A549 (cell line): ENCODE measurements at regions not wholly inside any gene's neighbourhood (a gene's known extent, or its start where the extent isn't known, plus 50 kb on each side); places are given as distances from the start of the nearest gene placed in this dataset.
A peak's percentile ranks its signal among the peaks of the same experiment; 100 is the strongest.

Source experiments
- ATAC-seq, 2 experiments: fragments of 200-7000 bp in 1 of 2; fragments of >200 bp in 1 of 2; cut with Nextera tagmentation in 1 of 2; cut with Tn5 transposase in 1 of 2; 3 replicates each; pipeline versions ENCODE4 v1.8.0 to v1.9.1; 2018 to 2020; ENCODE audit warnings: mild to moderate bottlenecking in 1 of 2, moderate library complexity in 1 of 2
- CTCF ChIA-PET: fragments of 300-600 bp; sonication (Branson Sonifier 250); formaldehyde crosslinking; extraction: SDS; loops from one replicate; lab custom pipeline; 2021; ENCODE audit warnings: antibody characterized with exemption, inconsistent platforms; lab: Yijun Ruan, JAX
- POLR2A ChIA-PET: fragments of 350-600 bp; formaldehyde crosslinking; extraction: SDS; loops from one replicate; lab custom pipeline; 2021; ENCODE audit warnings: antibody characterized with exemption, inconsistent platforms; lab: Yijun Ruan, JAX
- DNase-seq, 2 experiments: peaks; one replicate each; pipeline versions ENCODE4 v3.0.0 to v3.0.0-alpha.2; 2011 to 2016; ENCODE audit warnings: low read depth in 1 of 2, low spot score in 1 of 2
- FAIRE-seq: peaks from 2 replicates; lab custom pipeline; 2011; peaks lifted over from hg19 to GRCh38; lab: Jason Lieb, UNC
- H3K27ac ChIP-seq, 2 experiments: fragments of >200 bp; sonication (Bioruptor Twin); formaldehyde crosslinking; 3 replicates each; pipeline ENCODE4 v1.5.1; 2016 to 2017
- H3K4me1 ChIP-seq: fragments of >200 bp; sonication (Bioruptor Twin); formaldehyde crosslinking; 3 replicates; pipeline ENCODE4 v1.6.1; 2016
- H3K4me2 ChIP-seq: fragments of >200 bp; sonication (Bioruptor Twin); formaldehyde crosslinking; 3 replicates; pipeline ENCODE4 v1.6.1; 2016
- H3K4me3 ChIP-seq: fragments of >200 bp; sonication (Bioruptor Twin); formaldehyde crosslinking; 3 replicates; pipeline ENCODE4 v1.5.1; 2016
- H3K9me3 ChIP-seq: fragments of >200 bp; sonication (Bioruptor Twin); formaldehyde crosslinking; 3 replicates; pipeline ENCODE4 v1.6.1; 2016
- CBX8 ChIP-seq: fragments of 200-600 bp; sonication (generic); IDR thresholded peaks from 2 replicates; pipeline ENCODE4 v1.6.1; 2016
- CHD2 ChIP-seq: fragments of 150-350 bp; IDR thresholded peaks from 2 replicates; pipeline ENCODE4 v1.6.1; 2014; ENCODE audit warnings: low read length; ENCODE audit not compliant: partially characterized antibody
- FOSL2 ChIP-seq, 2 experiments: fragments of 450-650 bp in 1 of 2; fragments of >200 bp in 1 of 2; sonication (Bioruptor Twin) in 1 of 2; formaldehyde crosslinking; IDR thresholded peaks; 2 replicates each; pipeline versions ENCODE4 v1.5.0 to v1.6.1; 2016 to 2020; ENCODE audit warnings: mild to moderate bottlenecking in 1 of 2, moderate library complexity in 1 of 2
- HOXB5 ChIP-seq: fragments of 250-450 bp; sonication (Bioruptor Pico); IDR thresholded peaks from 2 replicates; pipeline ENCODE4 v1.5.0; 2020; ENCODE audit warnings: mild to moderate bottlenecking, moderate library complexity
- JUN ChIP-seq, 2 experiments: fragments of >200 bp; sonication (Bioruptor Twin); formaldehyde crosslinking; IDR thresholded peaks; 2 replicates in 1 of 2; 3 replicates in 1 of 2; pipeline ENCODE4 v1.6.1; 2016 to 2017
- KDM5A ChIP-seq: fragments of 200-600 bp; sonication (generic); IDR thresholded peaks from 2 replicates; pipeline ENCODE4 v1.6.1; 2016; ENCODE audit warnings: antibody characterized with exemption, mild to moderate bottlenecking
- MYC ChIP-seq: IDR thresholded peaks from 2 replicates; pipeline ENCODE4 v1.6.1; 2012; ENCODE audit warnings: mild to moderate bottlenecking, inconsistent platforms, low read length, improper control_type of control experiment, borderline replicate concordance
- POLR2A ChIP-seq: IDR thresholded peaks from 2 replicates; pipeline ENCODE4 v1.6.1; 2012; ENCODE audit warnings: mild to moderate bottlenecking, low read length
- RAD21 ChIP-seq, 2 experiments: fragments of >200 bp in 1 of 2; sonication (Bioruptor Twin) in 1 of 2; formaldehyde crosslinking in 1 of 2; IDR thresholded peaks in 1 of 2; conservative IDR thresholded peaks in 1 of 2; 2 replicates in 1 of 2; 3 replicates in 1 of 2; pipeline ENCODE4 v1.6.1; 2012 to 2018; ENCODE audit warnings: inconsistent platforms in 1 of 2
- WGBS: methylation state at CpG from one replicate; pipeline ENCODE4 v1.1.6; 2017; ENCODE audit errors: missing lambda C conversion rate; 5-methylcytosine and 5-hydroxymethylcytosine counted together
- TF ChIP-seq, protein P1 (sequence below): fragments of 150-350 bp; IDR thresholded peaks from 2 replicates; pipeline ENCODE4 v1.6.1; 2014; ENCODE audit warnings: low read depth, mild to moderate bottlenecking, low read length
- TF ChIP-seq, protein P2 (sequence below): fragments of >200 bp; sonication (Bioruptor Twin); formaldehyde crosslinking; IDR thresholded peaks from 3 replicates; pipeline ENCODE4 v1.5.1; 2016
- TF ChIP-seq, protein P3 (sequence below): fragments of 450-650 bp; IDR thresholded peaks from 2 replicates; pipeline ENCODE4 v1.6.1; 2014; ENCODE audit warnings: antibody characterized with exemption
- TF ChIP-seq, protein P4 (sequence below): IDR thresholded peaks from 2 replicates; pipeline ENCODE4 v1.6.1; 2012
- TF ChIP-seq, protein P5 (sequence below): IDR thresholded peaks from 2 replicates; pipeline ENCODE4 v1.6.1; 2012
- TF ChIP-seq, protein P6 (sequence below): fragments of 250-450 bp; sonication (Bioruptor Pico); IDR thresholded peaks from 2 replicates; pipeline ENCODE4 v1.5.0; 2021; ENCODE audit warnings: mild to moderate bottlenecking, moderate library complexity, borderline replicate concordance
- TF ChIP-seq, protein P7 (sequence below): fragments of >200 bp; sonication (Bioruptor Twin); formaldehyde crosslinking; IDR thresholded peaks from 3 replicates; pipeline ENCODE4 v1.6.1; 2016

DNA sequence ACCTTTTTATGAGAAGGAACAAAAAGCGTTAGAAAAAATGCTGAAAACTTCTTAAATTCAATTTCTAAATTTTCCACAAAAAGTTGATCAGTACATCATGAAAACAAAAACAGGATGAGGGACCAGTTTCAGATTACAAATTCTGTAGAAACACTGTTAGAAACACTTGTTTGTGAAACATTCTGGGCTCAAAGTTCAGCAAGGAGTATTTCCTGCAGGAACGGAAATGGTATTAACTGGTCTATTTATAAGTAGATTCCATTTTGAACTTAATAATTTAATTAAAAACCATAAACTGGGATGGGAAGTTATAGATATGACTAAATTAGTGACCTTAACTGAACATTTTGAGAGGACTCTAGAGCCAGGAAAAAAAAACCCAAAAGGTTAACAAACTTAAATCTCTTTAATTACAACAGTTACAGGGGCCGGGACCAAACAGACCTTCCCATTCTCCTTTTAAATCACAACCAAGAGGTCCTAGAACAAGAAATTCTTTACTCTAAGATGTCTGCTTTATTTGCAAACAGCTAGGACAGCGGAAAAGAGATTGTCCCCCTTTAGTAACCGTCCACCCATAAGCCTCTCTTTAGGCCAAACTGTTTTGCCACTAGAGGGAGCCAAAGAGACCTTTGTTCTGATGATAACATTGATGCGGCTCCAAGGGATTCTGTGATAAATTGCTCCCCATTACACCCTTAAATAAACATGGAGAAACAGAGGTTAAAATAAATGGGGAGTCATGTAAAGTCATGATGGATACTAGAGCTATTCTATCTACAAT is 69.0 kb upstream of the RERGL start:
- ATAC-seq: peak in 1 of 2 experiments; percentile 85; a peak in 3 of 6 replicates
- POLR2A ChIA-PET: no interaction called here
- Histone ChIP-seq H3K27ac (no peak overlapping the region), H3K9me3 (peaks cover 3% of the 10 kb centered on the region; the same call in 1 of the 3 replicates)
- TF ChIP-seq MYC (no peak), CBX8 (no peak), KDM5A (no peak), RAD21 (conservative IDR thresholded peaks at IDR 0.05 in 1 of 2, IDR thresholded peaks at IDR 0.05 in 1 of 2) (peak; percentile 12 to 35; a peak in 3 of 5 replicates), HOXB5 (CRISPR knock-in tag) (no peak)
- TF ChIP-seq, protein P1, sequence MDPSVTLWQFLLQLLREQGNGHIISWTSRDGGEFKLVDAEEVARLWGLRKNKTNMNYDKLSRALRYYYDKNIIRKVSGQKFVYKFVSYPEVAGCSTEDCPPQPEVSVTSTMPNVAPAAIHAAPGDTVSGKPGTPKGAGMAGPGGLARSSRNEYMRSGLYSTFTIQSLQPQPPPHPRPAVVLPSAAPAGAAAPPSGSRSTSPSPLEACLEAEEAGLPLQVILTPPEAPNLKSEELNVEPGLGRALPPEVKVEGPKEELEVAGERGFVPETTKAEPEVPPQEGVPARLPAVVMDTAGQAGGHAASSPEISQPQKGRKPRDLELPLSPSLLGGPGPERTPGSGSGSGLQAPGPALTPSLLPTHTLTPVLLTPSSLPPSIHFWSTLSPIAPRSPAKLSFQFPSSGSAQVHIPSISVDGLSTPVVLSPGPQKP: no peak
- TF ChIP-seq, protein P2, sequence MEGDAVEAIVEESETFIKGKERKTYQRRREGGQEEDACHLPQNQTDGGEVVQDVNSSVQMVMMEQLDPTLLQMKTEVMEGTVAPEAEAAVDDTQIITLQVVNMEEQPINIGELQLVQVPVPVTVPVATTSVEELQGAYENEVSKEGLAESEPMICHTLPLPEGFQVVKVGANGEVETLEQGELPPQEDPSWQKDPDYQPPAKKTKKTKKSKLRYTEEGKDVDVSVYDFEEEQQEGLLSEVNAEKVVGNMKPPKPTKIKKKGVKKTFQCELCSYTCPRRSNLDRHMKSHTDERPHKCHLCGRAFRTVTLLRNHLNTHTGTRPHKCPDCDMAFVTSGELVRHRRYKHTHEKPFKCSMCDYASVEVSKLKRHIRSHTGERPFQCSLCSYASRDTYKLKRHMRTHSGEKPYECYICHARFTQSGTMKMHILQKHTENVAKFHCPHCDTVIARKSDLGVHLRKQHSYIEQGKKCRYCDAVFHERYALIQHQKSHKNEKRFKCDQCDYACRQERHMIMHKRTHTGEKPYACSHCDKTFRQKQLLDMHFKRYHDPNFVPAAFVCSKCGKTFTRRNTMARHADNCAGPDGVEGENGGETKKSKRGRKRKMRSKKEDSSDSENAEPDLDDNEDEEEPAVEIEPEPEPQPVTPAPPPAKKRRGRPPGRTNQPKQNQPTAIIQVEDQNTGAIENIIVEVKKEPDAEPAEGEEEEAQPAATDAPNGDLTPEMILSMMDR: peak; percentile 54
- TF ChIP-seq, protein P3, sequence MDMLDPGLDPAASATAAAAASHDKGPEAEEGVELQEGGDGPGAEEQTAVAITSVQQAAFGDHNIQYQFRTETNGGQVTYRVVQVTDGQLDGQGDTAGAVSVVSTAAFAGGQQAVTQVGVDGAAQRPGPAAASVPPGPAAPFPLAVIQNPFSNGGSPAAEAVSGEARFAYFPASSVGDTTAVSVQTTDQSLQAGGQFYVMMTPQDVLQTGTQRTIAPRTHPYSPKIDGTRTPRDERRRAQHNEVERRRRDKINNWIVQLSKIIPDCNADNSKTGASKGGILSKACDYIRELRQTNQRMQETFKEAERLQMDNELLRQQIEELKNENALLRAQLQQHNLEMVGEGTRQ: no peak
- TF ChIP-seq, all 56 proteins: peak for 2
- no peaks in the 10 kb centered on the region for H3K4me1 ChIP-seq
- no peak overlapping the region for H3K4me3 ChIP-seq
- no peak for FAIRE-seq
- CTCF ChIA-PET: interaction anchor here (1.1 to 1.5 kb wide), 4 partner anchors 13 to 161 kb away, joined by 3 to 5 read pairs (median 4); no protein-coding TSS in a partner anchor
- peak; percentile 13 to 50 for DNase-seq
- 61% methylated on average over 6 of the region's 6 CpGs for WGBS
- no peak overlapping the region for H3K4me2 ChIP-seq

DNA sequence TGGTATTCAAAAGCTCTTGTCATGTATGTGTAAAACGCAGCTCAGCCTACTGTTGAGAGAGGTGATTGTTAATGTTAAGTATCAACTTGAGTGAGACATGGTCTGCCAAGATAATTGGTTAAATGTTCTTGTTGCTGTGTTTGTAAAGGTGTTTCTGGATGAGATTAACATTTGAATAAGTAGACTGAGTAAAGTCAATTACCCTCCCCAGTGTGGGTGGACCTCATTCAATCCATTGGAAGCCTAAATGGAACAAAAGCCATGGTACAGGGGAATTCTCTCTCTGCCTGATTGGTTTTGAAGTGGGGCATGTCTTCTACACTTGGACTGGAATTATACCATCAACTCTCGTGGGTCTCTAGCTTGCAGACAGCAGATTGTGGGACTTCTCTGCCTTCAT is 63.8 kb upstream of the RERGL start:
- CTCF ChIA-PET: no interaction called here
- no peak overlapping the region for H3K4me2 ChIP-seq
- POLR2A ChIA-PET: no interaction called here
- H3K4me3 ChIP-seq: no peak overlapping the region
- TF ChIP-seq, protein P4, sequence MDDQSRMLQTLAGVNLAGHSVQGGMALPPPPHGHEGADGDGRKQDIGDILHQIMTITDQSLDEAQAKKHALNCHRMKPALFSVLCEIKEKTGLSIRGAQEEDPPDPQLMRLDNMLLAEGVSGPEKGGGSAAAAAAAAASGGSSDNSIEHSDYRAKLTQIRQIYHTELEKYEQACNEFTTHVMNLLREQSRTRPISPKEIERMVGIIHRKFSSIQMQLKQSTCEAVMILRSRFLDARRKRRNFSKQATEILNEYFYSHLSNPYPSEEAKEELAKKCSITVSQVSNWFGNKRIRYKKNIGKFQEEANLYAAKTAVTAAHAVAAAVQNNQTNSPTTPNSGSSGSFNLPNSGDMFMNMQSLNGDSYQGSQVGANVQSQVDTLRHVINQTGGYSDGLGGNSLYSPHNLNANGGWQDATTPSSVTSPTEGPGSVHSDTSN: no peak
- TF ChIP-seq, protein P5, sequence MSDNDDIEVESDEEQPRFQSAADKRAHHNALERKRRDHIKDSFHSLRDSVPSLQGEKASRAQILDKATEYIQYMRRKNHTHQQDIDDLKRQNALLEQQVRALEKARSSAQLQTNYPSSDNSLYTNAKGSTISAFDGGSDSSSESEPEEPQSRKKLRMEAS: no peak
- TF ChIP-seq, protein P6, sequence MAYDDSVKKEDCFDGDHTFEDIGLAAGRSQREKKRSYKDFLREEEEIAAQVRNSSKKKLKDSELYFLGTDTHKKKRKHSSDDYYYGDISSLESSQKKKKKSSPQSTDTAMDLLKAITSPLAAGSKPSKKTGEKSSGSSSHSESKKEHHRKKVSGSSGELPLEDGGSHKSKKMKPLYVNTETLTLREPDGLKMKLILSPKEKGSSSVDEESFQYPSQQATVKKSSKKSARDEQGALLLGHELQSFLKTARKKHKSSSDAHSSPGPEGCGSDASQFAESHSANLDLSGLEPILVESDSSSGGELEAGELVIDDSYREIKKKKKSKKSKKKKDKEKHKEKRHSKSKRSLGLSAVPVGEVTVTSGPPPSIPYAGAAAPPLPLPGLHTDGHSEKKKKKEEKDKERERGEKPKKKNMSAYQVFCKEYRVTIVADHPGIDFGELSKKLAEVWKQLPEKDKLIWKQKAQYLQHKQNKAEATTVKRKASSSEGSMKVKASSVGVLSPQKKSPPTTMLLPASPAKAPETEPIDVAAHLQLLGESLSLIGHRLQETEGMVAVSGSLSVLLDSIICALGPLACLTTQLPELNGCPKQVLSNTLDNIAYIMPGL: no peak
- TF ChIP-seq CHD2 (no peak), FOSL2 (IDR thresholded peaks at IDR 0.05) (no peak), FOSL2 (CRISPR knock-in tag; IDR thresholded peaks at IDR 0.05) (no peak), POLR2A (no peak), JUN (IDR thresholded peaks at IDR 0.05) (no peak)
- TF ChIP-seq, protein P7, sequence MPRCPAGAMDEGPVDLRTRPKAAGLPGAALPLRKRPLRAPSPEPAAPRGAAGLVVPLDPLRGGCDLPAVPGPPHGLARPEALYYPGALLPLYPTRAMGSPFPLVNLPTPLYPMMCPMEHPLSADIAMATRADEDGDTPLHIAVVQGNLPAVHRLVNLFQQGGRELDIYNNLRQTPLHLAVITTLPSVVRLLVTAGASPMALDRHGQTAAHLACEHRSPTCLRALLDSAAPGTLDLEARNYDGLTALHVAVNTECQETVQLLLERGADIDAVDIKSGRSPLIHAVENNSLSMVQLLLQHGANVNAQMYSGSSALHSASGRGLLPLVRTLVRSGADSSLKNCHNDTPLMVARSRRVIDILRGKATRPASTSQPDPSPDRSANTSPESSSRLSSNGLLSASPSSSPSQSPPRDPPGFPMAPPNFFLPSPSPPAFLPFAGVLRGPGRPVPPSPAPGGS: no peak
- TF ChIP-seq, protein P2: no peak
- no peak for ATAC-seq
- no peaks in the 10 kb centered on the region for H3K4me1 ChIP-seq
- peak; percentile 59 for FAIRE-seq
- no peak for DNase-seq
- H3K27ac ChIP-seq: no peak overlapping the region
- H3K9me3 ChIP-seq: peaks cover under 1% of the 10 kb centered on the region; the same call in 1 of the 3 replicates
- 14% methylated on average over 2 of the region's 2 CpGs for WGBS
